ENCODE measurements at regions not wholly inside any gene's neighbourhood (a gene's known extent, or its start where the extent isn't known, plus 50 kb on each side); places are given as distances from the start of the nearest gene placed in this dataset.

GRCh38 chr13:84812078-84812477 is 929.8 kb upstream of the SLITRK1 start:
- no peak overlapping the region for H4K91ac ChIP-seq (ENCODE audit: insufficient read depth, low read depth, low read length)
- no peak overlapping the region for H3K23ac ChIP-seq (ENCODE audit: low read depth, low read length)
- H3K36me3 ChIP-seq (ENCODE audit: control insufficient read depth, insufficient read depth, low read length) = no peaks in the 10 kb centered on the region
- ATAC-seq (ENCODE audit: low read depth) (no peak), DNase-seq (no peak)
- no peak overlapping the region for H2AK9ac ChIP-seq (replicated peaks; ENCODE audit: low read depth, low read length, poor library complexity)
- H4K20me1 ChIP-seq (ENCODE audit: insufficient read depth, low read length) = no peaks in the 10 kb centered on the region
- H2BK20ac ChIP-seq (ENCODE audit: low read depth, low read length) = no peak overlapping the region
- ChIA-PET POLR2A (ENCODE audit: unreplicated experiment) (no interaction called here), CTCF (no interaction called here)
- 0 out of 2 replicates have a peak, but pooled peaks cover 2% of the 10 kb centered on the region for H3K9me3 ChIP-seq (ENCODE audit: control insufficient read depth, insufficient read depth, low read length)
- no peak overlapping the region for H2BK15ac ChIP-seq (ENCODE audit: low read depth, low read length)
- H2AFZ ChIP-seq (replicated peaks; ENCODE audit: low read length, poor library complexity) = no peak overlapping the region
- H3K9ac ChIP-seq (ENCODE audit: low read depth, low read length) = no peak overlapping the region
- H3K79me1 ChIP-seq (ENCODE audit: low read depth in 1 of 2, low read length in 2 of 2) = no peaks in the 10 kb centered on the region
- no peak overlapping the region for H3K4me2 ChIP-seq (ENCODE audit: low read depth, low read length)
- no CpG with 5 or more reads among the region's 2 CpGs for WGBS, 2 experiments (ENCODE audit: extremely low coverage in 2 of 2, insufficient read length in 1 of 2)
- no peak overlapping the region for H4K5ac ChIP-seq (ENCODE audit: low read depth, low read length)
- no peaks in the 10 kb centered on the region for H3K27me3 ChIP-seq (ENCODE audit: control insufficient read depth, insufficient read depth, low read length)
- H3K18ac ChIP-seq (ENCODE audit: low read depth, low read length) = no peak overlapping the region
- dilution Hi-C loops (cut with HindIII; ENCODE audit: low sequenced_read_pairs, unreplicated experiment) = no loop called here
- intact Hi-C loops (cut with micrococcal nuclease) = no loop called here
- no peaks in the 10 kb centered on the region for H3K9me1 ChIP-seq (ENCODE audit: insufficient read depth, low read length)
- H3K14ac ChIP-seq (replicated peaks; ENCODE audit: low read depth, low read length) = no peak overlapping the region
- H3K56ac ChIP-seq (ENCODE audit: extremely low read depth, insufficient read depth, low read length) = no peak overlapping the region
- no TSS peak for BruUV-seq (replicated peaks)
- no peak overlapping the region for H3K4me3 ChIP-seq (ENCODE audit: insufficient read depth, low read depth, low read length)
- no peak overlapping the region for H2BK5ac ChIP-seq (ENCODE audit: low read depth, low read length, poor library complexity, severe bottlenecking)
- H3K4me1 ChIP-seq (ENCODE audit: control insufficient read depth, insufficient read depth, low read length) = no peaks in the 10 kb centered on the region
- no peak overlapping the region for H3K27ac ChIP-seq (ENCODE audit: insufficient read depth, low read length)
- in situ Hi-C loops (cut with MboI; ENCODE audit: low sequenced_read_pairs) = no loop called here
- H4K8ac ChIP-seq (ENCODE audit: low read depth in 2 of 2, low read length in 2 of 2) = no peak overlapping the region
- H2AK5ac ChIP-seq (ENCODE audit: low read depth, low read length) = no peak overlapping the region
- no peak overlapping the region for H2BK120ac ChIP-seq (ENCODE audit: low read depth, low read length)
- no peak for TF ChIP-seq SMC3 (IDR thresholded peaks at IDR 0.05; ENCODE audit: low read depth, low read length)
- no peak overlapping the region for H3K4ac ChIP-seq (ENCODE audit: low read depth, low read length)

Data from IMR-90 (cell line).